Karpas-422 (cell line): ENCODE measurements at regions not wholly inside any gene's neighbourhood (a gene's known extent, or its start where the extent isn't known, plus 50 kb on each side); places are given as distances from the start of the nearest gene placed in this dataset.

Experiments used
- DNase-seq: peaks from one replicate; pipeline ENCODE4 v3.0.0-alpha.2; 2015
- H2AFZ ChIP-seq: fragments of 200-600 bp; sonication (generic); 2 replicates; pipeline ENCODE4 v1.6.1; 2014; ENCODE audit warnings: antibody characterized with exemption, low read length, mixed read lengths
- H3K27ac ChIP-seq: fragments of 200-600 bp; sonication (generic); 2 replicates; pipeline ENCODE4 v1.5.1; 2014; ENCODE audit warnings: mild to moderate bottlenecking, low read length, moderate library complexity
- H3K27me3 ChIP-seq: fragments of 200-600 bp; sonication (generic); 2 replicates; pipeline ENCODE4 v1.6.1; 2014; ENCODE audit warnings: low read length, mixed read lengths
- H3K36me3 ChIP-seq: fragments of 200-600 bp; sonication (generic); 2 replicates; pipeline ENCODE4 v1.6.1; 2014; ENCODE audit warnings: low read length, mixed read lengths; ENCODE audit not compliant: insufficient read depth
- H3K4me1 ChIP-seq: fragments of 200-600 bp; sonication (generic); 2 replicates; pipeline ENCODE4 v1.6.1; 2014; ENCODE audit warnings: mild to moderate bottlenecking, low read length, mixed read lengths
- H3K4me2 ChIP-seq: fragments of 200-600 bp; sonication (generic); 2 replicates; pipeline ENCODE4 v1.6.1; 2014; ENCODE audit warnings: low read length, low read depth, mild to moderate bottlenecking; ENCODE audit not compliant: poor library complexity, severe bottlenecking
- H3K4me3 ChIP-seq: fragments of 200-600 bp; sonication (generic); 2 replicates; pipeline ENCODE4 v1.5.1; 2014; ENCODE audit warnings: mild to moderate bottlenecking, antibody characterized with exemption, low read length, mixed read lengths
- H3K79me2 ChIP-seq: fragments of 200-600 bp; sonication (generic); 2 replicates; pipeline ENCODE4 v1.6.1; 2014; ENCODE audit warnings: mild to moderate bottlenecking, low read length, mixed read lengths
- H3K9ac ChIP-seq: fragments of 200-600 bp; sonication (generic); 2 replicates; pipeline ENCODE4 v1.6.0; 2014; ENCODE audit warnings: low read length
- H3K9me2 ChIP-seq: fragments of 200-600 bp; sonication (generic), shearing (Covaris generic); replicated peaks from 2 replicates; pipeline ENCODE4 v1.6.0; 2014; ENCODE audit warnings: mild to moderate bottlenecking, low read length, moderate library complexity; ENCODE audit not compliant: insufficient read depth
- H3K9me3 ChIP-seq: fragments of 300-700, 200-600 bp; sonication (generic); 2 replicates; pipeline ENCODE4 v1.6.1; 2014; ENCODE audit warnings: low read length, mixed read lengths
- H4K20me1 ChIP-seq: fragments of 200-600 bp; sonication (generic); 2 replicates; pipeline ENCODE4 v1.6.1; 2014; ENCODE audit warnings: mild to moderate bottlenecking, antibody characterized with exemption, low read length, low read depth; ENCODE audit not compliant: insufficient read depth

DNA sequence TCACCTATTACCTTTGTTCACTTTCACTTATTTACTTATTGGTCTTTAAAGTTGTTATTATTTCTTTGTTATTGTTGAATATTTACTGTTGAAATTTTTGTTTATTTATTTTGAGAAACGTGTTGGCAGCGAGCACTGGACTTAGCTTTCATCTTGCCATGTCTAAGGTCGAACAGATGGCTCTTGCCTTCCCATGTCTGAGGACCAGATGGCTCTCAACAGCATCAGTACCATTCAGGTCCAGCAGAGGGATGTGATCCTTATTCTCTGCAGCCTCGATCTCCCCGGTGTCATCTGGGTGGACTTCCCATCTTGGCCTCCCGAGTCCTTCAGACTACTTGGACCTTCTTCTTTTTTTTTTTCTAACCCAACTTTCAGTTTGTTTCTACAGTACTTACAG is 1437.6 kb downstream of the UQCRFS1 start:
- Histone ChIP-seq H3K27me3 (no peaks in the 10 kb centered on the region), H3K9me2 (no peaks in the 10 kb centered on the region), H3K27ac (no peak overlapping the region), H3K4me3 (no peak overlapping the region), H3K4me1 (no peaks in the 10 kb centered on the region), H4K20me1 (no peaks in the 10 kb centered on the region), H3K4me2 (no peak overlapping the region), H2AFZ (no peak overlapping the region), H3K79me2 (peaks cover 38% of the 10 kb centered on the region), H3K9ac (no peak overlapping the region), H3K9me3 (peaks cover 32% of the 10 kb centered on the region), H3K36me3 (peaks cover 31% of the 10 kb centered on the region)
- DNase-seq: no peak

DNA sequence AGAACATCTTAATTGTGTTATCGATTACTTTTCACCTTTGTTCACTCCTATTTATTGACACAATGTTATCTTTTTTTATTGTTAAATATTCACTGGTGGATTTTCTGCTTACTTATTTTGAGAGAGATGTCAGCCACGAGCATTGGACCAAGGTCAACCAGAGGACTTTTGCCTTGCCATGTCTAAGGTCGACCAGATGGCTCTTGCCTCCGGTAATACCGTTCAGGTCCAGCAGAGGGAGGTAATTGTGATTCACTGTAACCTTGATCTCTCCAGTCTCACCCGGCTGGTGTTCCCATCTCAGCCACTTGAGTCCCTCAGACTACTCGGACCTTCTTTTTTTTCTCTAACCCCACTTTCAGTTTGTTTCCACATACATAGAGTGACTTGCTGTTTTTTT is 1438.1 kb downstream of the UQCRFS1 start:
- peaks cover 33% of the 10 kb centered on the region for H3K9me3 ChIP-seq
- DNase-seq: peak; percentile 50

DNA sequence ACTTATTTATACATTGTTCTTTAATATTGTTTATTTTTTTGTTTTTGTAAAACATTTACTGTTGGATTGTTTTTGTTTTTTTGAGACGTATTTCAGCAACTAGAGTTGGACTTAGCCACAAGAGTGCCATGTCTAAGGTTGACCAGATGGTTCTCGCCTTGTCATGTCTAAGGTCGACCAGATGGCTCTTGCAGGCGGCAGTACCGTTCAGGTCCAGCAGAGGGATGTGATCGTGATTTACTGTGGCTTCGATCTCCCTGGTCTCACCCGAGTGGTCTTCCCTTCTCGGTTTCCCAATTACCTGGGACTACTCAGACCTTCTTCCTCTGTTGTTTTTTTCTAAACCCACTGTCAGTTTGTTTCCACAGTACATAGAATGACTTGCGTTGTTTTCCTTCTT is 1438.6 kb downstream of the UQCRFS1 start:
- no peak overlapping the region for H2AFZ ChIP-seq
- no peak overlapping the region for H3K4me2 ChIP-seq
- H3K27me3 ChIP-seq: no peaks in the 10 kb centered on the region
- no peaks in the 10 kb centered on the region for H4K20me1 ChIP-seq
- H3K9me2 ChIP-seq: no peaks in the 10 kb centered on the region
- H3K36me3 ChIP-seq: peaks cover 31% of the 10 kb centered on the region
- peak; percentile 56 for DNase-seq
- no peak overlapping the region for H3K27ac ChIP-seq
- H3K4me3 ChIP-seq: no peak overlapping the region
- peaks cover 30% of the 10 kb centered on the region for H3K79me2 ChIP-seq
- H3K9ac ChIP-seq: no peak overlapping the region
- H3K4me1 ChIP-seq: no peaks in the 10 kb centered on the region
- peaks cover 32% of the 10 kb centered on the region for H3K9me3 ChIP-seq

More for the DNA sequence above, 1438.1 kb downstream of the UQCRFS1 start:
- peaks cover 33% of the 10 kb centered on the region for H3K79me2 ChIP-seq
- no peak overlapping the region for H3K9ac ChIP-seq
- H3K4me2 ChIP-seq: no peak overlapping the region
- H3K9me2 ChIP-seq: no peaks in the 10 kb centered on the region
- no peak overlapping the region for H2AFZ ChIP-seq
- no peaks in the 10 kb centered on the region for H3K27me3 ChIP-seq
- H3K4me3 ChIP-seq: no peak overlapping the region
- H3K4me1 ChIP-seq: no peaks in the 10 kb centered on the region
- H4K20me1 ChIP-seq: no peaks in the 10 kb centered on the region
- no peak overlapping the region for H3K27ac ChIP-seq
- peaks cover 31% of the 10 kb centered on the region for H3K36me3 ChIP-seq

DNA sequence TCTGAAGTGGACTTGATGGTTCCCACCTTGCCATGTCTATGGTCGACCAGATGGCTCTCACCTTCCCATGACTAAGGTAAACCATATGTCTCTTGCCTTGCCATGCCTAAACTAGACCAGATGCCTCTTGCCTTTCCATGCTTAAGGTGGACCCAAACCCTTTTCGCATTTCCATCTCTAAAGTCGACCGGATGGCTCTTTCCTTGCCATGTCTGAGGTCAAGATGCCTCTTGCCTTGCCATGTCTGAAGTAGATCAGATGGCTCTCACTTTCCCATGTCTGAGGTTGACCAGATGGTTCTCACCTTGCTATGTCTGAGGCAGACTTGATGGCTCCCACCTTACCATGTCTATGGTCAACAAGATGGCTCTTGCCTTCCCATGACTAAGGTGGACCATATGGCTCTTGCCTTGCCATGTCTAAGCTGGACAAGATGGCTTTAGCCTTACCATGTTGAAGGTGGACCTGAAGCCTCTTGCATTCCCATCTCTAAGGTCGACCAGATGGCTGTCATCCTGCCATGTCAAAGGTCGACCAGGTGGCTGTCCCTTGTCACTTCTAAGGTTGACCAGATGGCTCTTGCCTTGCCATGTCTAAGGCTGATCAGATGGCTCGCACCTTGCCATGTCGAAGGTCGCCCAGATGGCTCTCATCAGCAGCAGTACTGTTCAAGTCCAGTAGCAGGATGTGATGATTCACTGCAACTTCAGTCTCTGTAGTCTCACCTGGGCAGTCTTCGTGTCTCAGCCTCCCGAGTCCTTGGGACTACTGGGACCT is 1439.4 kb downstream of the UQCRFS1 start:
- H3K79me2 ChIP-seq: peaks cover 24% of the 10 kb centered on the region

DNA sequence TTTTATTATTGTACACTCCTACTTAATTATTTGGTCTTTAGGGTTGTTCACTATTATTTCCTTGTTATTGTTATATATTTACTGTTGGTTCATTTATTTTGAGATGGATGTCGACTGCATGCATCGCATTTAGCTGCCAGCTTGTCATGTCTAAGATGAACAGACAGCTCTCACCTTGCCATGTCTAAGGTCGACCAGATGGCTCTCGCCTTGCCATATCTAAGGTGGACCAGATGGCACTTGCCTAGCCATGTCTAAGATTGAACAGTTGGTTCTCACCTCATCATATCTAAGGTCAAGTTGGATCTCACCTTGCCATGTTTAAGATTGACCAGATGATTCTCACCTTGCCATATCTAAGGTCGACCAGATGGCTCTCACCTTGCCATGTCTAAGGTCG is 1440.9 kb downstream of the UQCRFS1 start:
- H3K9ac ChIP-seq: no peak overlapping the region
- no peak overlapping the region for H3K4me3 ChIP-seq
- DNase-seq: no peak
- H3K9me3 ChIP-seq: peaks cover 33% of the 10 kb centered on the region
- H2AFZ ChIP-seq: no peak overlapping the region
- H3K27me3 ChIP-seq: no peaks in the 10 kb centered on the region
- no peaks in the 10 kb centered on the region for H3K4me1 ChIP-seq
- H3K9me2 ChIP-seq: no peaks in the 10 kb centered on the region
- H3K4me2 ChIP-seq: no peak overlapping the region
- H4K20me1 ChIP-seq: no peaks in the 10 kb centered on the region
- no peak overlapping the region for H3K27ac ChIP-seq
- H3K36me3 ChIP-seq: peaks cover 31% of the 10 kb centered on the region
- H3K79me2 ChIP-seq: peaks cover 16% of the 10 kb centered on the region; the same call in 1 of the 2 replicates

More for the DNA sequence above, 1439.4 kb downstream of the UQCRFS1 start:
- no peak overlapping the region for H3K4me2 ChIP-seq
- H3K27ac ChIP-seq: no peak overlapping the region
- no peak overlapping the region for H3K4me3 ChIP-seq
- no peaks in the 10 kb centered on the region for H3K4me1 ChIP-seq
- H2AFZ ChIP-seq: no peak overlapping the region
- H3K9me2 ChIP-seq: no peaks in the 10 kb centered on the region
- H3K9ac ChIP-seq: no peak overlapping the region
- H3K9me3 ChIP-seq: peaks cover 32% of the 10 kb centered on the region
- no peak for DNase-seq
- peaks cover 31% of the 10 kb centered on the region for H3K36me3 ChIP-seq
- no peaks in the 10 kb centered on the region for H3K27me3 ChIP-seq
- H4K20me1 ChIP-seq: no peaks in the 10 kb centered on the region

DNA sequence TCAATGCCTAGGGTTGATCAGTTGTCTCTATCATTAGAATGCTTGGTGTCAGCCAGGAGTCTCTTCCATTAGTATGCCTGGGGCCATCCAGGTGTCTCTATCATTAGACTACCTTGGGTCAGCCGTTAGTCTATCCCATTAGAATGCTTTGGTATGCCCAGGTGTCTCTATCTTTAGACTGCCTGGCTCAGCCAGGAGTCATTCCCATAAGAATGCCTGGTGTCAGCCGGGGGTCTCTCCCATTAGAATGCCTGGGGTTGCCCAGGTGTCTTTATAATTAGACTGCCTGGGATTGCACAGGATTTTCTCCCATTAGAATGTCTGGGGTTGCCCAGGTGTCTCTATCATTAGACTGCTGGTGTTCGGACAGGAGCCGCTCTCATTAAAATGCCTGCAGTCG is 1442.9 kb downstream of the UQCRFS1 start:
- H3K79me2 ChIP-seq: peaks cover 11% of the 10 kb centered on the region; the same call in 1 of the 2 replicates
- H3K36me3 ChIP-seq: peaks cover 21% of the 10 kb centered on the region
- H3K4me3 ChIP-seq: no peak overlapping the region
- H3K4me2 ChIP-seq: no peak overlapping the region
- DNase-seq: no peak
- H3K9me3 ChIP-seq: peaks cover 30% of the 10 kb centered on the region
- H3K27ac ChIP-seq: no peak overlapping the region
- no peaks in the 10 kb centered on the region for H3K4me1 ChIP-seq
- H4K20me1 ChIP-seq: no peaks in the 10 kb centered on the region
- no peaks in the 10 kb centered on the region for H3K27me3 ChIP-seq
- H2AFZ ChIP-seq: no peak overlapping the region
- no peak overlapping the region for H3K9ac ChIP-seq
- H3K9me2 ChIP-seq: no peaks in the 10 kb centered on the region

DNA sequence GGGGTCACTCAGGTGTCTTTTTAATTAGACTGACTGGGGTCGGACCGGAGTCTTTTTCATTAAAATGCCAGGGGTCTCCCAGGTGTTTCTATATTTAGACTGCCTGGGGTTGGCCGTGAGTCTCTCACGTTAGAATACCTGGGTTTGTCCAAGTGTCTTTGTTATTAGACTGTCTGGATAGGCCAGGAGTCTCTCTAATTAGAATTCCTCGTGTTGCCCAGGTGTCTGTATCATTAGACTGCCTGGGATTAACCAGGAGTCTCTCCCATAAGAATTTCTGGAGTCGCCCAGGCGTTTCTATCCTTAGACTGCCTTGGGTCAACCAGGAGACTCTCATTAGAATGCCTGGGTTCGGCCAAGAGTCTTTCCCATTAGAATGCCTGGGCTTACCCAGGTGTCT is 1445.7 kb downstream of the UQCRFS1 start:
- H3K9me3 ChIP-seq: peaks cover 13% of the 10 kb centered on the region; the same call in 1 of the 2 replicates
- H3K9ac ChIP-seq: no peak overlapping the region
- no peaks in the 10 kb centered on the region for H3K27me3 ChIP-seq
- no peaks in the 10 kb centered on the region for H3K79me2 ChIP-seq
- H3K4me2 ChIP-seq: no peak overlapping the region
- no peaks in the 10 kb centered on the region for H4K20me1 ChIP-seq
- no peak overlapping the region for H3K4me3 ChIP-seq
- no peaks in the 10 kb centered on the region for H3K4me1 ChIP-seq
- H3K27ac ChIP-seq: no peak overlapping the region
- no peaks in the 10 kb centered on the region; the same call in 1 of the 2 replicates for H3K36me3 ChIP-seq
- H2AFZ ChIP-seq: no peak overlapping the region
- H3K9me2 ChIP-seq: no peaks in the 10 kb centered on the region
- no peak for DNase-seq

DNA sequence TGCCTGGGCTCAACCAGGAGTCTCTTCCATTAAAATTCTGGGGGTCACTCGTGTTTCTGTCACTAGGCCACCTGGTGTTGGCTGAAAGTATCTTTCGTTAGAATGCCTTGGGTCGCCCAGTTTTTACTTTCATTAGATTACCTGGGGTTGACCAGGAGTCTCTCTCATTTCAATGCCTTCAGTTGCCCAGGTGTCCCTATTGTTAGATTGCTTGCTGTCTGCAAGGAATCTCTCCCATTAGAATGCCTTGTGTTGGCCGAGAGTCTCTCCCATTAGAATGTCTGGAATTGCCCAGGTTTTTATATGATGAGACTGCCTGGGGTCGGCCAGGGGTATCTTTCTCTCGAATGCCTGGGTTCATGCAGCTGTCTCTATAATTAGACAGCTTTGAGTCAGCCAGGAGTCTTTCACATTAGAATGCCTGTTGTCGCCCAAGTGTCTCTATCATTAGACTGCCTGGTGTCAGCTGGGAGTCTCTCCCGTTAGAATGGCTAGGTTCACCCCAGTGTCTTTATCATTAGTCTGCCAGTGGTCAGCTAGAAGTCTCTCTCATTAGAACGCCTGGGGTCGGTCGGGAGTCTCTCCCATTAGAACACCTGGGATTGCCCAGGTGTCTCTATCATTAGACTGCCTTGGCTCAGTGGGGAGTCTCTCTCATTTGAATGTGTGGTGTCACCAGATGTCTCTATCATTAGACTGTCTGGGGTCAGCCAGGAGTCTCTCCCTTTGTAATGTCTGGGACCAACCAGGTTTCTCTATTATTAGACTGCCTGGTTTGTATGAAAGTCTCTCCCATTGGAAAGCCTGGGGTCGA is 1446.8 kb downstream of the UQCRFS1 start:
- Histone ChIP-seq H3K4me1 (no peaks in the 10 kb centered on the region), H3K79me2 (no peaks in the 10 kb centered on the region), H2AFZ (no peak overlapping the region), H3K9me3 (peaks cover 16% of the 10 kb centered on the region; the same call in 1 of the 2 replicates), H3K27me3 (no peaks in the 10 kb centered on the region), H3K36me3 (no peaks in the 10 kb centered on the region; the same call in 1 of the 2 replicates), H3K27ac (no peak overlapping the region), H4K20me1 (no peaks in the 10 kb centered on the region), H3K4me3 (no peak overlapping the region), H3K9ac (no peak overlapping the region), H3K4me2 (no peak overlapping the region), H3K9me2 (no peaks in the 10 kb centered on the region)
- no peak for DNase-seq
